NT2/D1 (cell line): ENCODE measurements at regions not wholly inside any gene's neighbourhood (a gene's known extent, or its start where the extent isn't known, plus 50 kb on each side); places are given as distances from the start of the nearest gene placed in this dataset.

Experiments
- SUZ12 ChIP-seq: IDR thresholded peaks from 2 replicates; pipeline ENCODE4 v1.6.1; 2011; ENCODE audit not compliant: insufficient read length, insufficient read depth; ENCODE audit errors: extremely low read depth
- YY1 ChIP-seq: IDR thresholded peaks from 2 replicates; pipeline ENCODE4 v1.6.1; 2011; ENCODE audit not compliant: insufficient read length, insufficient read depth
- ZNF274 ChIP-seq: IDR thresholded peaks from 2 replicates; pipeline ENCODE4 v1.6.1; 2011; ENCODE audit warnings: mild to moderate bottlenecking, low read depth, low read length

DNA sequence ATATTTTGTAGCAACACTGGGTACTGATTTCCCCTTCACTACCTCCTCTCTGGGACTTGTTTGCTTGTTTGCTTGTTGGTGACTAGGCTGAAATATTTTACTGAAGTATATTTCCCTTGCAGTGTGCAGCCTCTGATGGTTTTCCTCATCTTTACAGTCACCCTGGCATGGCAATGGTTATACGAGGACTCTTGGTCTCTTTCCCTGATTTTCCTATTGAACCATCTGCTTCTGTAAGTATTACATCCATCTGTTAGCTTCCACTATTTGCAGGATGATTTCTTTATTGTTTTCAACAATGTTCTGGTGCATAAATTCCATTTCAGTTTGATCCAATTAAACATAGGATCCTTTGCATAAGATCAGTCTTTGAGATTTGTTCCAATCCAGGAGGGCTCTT, 465.1 kb downstream of the MEI4 start:
- TF ChIP-seq SUZ12 = no peak
- no peak for TF ChIP-seq ZNF274
- no peak for TF ChIP-seq YY1
